ENCODE measurements at regions not wholly inside any gene's neighbourhood (a gene's known extent, or its start where the extent isn't known, plus 50 kb on each side); places are given as distances from the start of the nearest gene placed in this dataset.
"Not testable (repeated sequence)": the region's sequence is repeated elsewhere in the genome, so short reads cannot be mapped to it uniquely, and the experiment has no call there.

DNA sequence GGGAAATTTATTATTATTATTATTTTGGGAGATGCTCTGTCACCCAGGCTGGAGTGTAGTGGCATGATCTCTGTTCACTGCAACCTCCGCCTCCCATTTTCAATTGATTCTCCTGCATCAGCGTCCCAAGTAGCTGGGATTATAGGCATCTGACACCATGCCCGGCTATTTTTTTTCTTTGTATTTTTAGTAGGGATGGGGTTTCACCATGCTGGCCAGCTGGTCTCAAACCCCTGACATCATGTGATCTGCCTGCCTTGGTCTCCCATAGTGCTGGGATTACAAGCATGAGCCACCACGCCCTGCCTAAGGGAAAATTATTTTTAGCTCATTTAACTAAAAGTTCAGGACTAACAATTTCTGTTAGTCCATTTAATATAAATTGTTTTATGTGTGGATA lies 109.2 kb upstream of the SESTD1 start:
- TF ChIP-seq ESRRG (CRISPR knock-in tag; IDR thresholded peaks at IDR 0.05) (no peak), ZNF565 (CRISPR knock-in tag; conservative IDR thresholded peaks at IDR 0.05; ENCODE audit: low read depth) (no peak), PPARA (CRISPR knock-in tag; IDR thresholded peaks at IDR 0.05; ENCODE audit: borderline replicate concordance) (no peak), TCF4 (CRISPR knock-in tag; IDR thresholded peaks at IDR 0.05; ENCODE audit: borderline replicate concordance) (no peak), ARNTL (CRISPR knock-in tag; IDR thresholded peaks at IDR 0.05; ENCODE audit: borderline replicate concordance, low read depth) (no peak), TOX (CRISPR knock-in tag; IDR thresholded peaks at IDR 0.05; ENCODE audit: borderline replicate concordance) (no peak), ZNF8 (CRISPR knock-in tag; IDR thresholded peaks at IDR 0.05) (no peak)
- TF ChIP-seq, protein P1, sequence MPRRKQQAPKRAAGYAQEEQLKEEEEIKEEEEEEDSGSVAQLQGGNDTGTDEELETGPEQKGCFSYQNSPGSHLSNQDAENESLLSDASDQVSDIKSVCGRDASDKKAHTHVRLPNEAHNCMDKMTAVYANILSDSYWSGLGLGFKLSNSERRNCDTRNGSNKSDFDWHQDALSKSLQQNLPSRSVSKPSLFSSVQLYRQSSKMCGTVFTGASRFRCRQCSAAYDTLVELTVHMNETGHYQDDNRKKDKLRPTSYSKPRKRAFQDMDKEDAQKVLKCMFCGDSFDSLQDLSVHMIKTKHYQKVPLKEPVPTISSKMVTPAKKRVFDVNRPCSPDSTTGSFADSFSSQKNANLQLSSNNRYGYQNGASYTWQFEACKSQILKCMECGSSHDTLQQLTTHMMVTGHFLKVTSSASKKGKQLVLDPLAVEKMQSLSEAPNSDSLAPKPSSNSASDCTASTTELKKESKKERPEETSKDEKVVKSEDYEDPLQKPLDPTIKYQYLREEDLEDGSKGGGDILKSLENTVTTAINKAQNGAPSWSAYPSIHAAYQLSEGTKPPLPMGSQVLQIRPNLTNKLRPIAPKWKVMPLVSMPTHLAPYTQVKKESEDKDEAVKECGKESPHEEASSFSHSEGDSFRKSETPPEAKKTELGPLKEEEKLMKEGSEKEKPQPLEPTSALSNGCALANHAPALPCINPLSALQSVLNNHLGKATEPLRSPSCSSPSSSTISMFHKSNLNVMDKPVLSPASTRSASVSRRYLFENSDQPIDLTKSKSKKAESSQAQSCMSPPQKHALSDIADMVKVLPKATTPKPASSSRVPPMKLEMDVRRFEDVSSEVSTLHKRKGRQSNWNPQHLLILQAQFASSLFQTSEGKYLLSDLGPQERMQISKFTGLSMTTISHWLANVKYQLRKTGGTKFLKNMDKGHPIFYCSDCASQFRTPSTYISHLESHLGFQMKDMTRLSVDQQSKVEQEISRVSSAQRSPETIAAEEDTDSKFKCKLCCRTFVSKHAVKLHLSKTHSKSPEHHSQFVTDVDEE (CRISPR knock-in tag; IDR thresholded peaks at IDR 0.05), result no peak
- TF ChIP-seq, protein P2, sequence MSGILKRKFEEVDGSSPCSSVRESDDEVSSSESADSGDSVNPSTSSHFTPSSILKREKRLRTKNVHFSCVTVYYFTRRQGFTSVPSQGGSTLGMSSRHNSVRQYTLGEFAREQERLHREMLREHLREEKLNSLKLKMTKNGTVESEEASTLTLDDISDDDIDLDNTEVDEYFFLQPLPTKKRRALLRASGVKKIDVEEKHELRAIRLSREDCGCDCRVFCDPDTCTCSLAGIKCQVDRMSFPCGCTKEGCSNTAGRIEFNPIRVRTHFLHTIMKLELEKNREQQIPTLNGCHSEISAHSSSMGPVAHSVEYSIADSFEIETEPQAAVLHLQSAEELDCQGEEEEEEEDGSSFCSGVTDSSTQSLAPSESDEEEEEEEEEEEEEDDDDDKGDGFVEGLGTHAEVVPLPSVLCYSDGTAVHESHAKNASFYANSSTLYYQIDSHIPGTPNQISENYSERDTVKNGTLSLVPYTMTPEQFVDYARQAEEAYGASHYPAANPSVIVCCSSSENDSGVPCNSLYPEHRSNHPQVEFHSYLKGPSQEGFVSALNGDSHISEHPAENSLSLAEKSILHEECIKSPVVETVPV (CRISPR knock-in tag; IDR thresholded peaks at IDR 0.05), result no peak
- TF ChIP-seq, protein P3, sequence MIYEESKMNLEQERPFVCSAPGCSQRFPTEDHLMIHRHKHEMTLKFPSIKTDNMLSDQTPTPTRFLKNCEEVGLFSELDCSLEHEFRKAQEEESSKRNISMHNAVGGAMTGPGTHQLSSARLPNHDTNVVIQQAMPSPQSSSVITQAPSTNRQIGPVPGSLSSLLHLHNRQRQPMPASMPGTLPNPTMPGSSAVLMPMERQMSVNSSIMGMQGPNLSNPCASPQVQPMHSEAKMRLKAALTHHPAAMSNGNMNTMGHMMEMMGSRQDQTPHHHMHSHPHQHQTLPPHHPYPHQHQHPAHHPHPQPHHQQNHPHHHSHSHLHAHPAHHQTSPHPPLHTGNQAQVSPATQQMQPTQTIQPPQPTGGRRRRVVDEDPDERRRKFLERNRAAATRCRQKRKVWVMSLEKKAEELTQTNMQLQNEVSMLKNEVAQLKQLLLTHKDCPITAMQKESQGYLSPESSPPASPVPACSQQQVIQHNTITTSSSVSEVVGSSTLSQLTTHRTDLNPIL (CRISPR knock-in tag; IDR thresholded peaks at IDR 0.05; ENCODE audit: low read depth), result no peak
- ATAC-seq, result no peak

DNA sequence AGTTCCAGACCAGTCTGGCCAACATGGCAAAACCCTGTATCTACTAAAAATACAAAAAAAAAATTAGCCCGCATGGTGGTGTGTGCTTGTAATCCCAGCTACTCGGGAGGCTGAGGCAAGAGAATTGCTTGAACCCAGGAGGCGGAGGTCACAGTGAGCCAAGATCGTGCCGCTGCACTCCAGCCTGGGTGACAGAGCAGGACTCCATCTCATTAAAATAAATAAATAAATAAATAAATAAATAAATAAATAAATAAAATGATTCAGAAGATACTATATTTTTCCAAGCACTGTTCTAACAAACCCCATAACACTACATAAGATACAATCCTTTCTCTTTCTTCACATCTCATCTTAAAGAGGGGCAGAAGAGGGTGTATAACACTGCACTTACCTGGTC lies 100.9 kb upstream of the SESTD1 start:
- not testable (repeated sequence) for ATAC-seq

DNA sequence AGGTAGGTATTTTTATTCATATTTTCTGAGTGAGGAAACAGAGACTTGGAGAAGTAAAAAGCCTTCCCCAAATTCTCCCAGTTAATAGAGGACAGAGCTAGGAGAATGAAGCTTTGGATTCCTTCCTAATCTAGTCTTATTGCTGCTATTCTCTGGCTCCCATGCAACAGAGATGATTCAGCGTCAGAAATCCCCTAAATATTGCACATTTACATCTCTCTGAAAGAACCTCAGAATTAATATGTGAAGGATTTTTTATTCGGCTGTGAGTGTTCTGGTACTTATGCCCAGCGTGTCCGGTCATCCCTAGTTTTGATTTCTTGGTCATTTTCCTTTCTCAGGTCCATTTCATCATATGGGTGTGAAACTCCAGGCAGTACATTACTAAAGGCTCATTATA lies 91.2 kb upstream of the SESTD1 start:
- no peak for TF ChIP-seq ZC3H10 (CRISPR knock-in tag; IDR thresholded peaks at IDR 0.05)
- TF ChIP-seq PPARA (CRISPR knock-in tag; IDR thresholded peaks at IDR 0.05; ENCODE audit: borderline replicate concordance), result no peak
- no peak for TF ChIP-seq OSR1 (CRISPR knock-in tag; IDR thresholded peaks at IDR 0.05)
- TF ChIP-seq, protein P4, sequence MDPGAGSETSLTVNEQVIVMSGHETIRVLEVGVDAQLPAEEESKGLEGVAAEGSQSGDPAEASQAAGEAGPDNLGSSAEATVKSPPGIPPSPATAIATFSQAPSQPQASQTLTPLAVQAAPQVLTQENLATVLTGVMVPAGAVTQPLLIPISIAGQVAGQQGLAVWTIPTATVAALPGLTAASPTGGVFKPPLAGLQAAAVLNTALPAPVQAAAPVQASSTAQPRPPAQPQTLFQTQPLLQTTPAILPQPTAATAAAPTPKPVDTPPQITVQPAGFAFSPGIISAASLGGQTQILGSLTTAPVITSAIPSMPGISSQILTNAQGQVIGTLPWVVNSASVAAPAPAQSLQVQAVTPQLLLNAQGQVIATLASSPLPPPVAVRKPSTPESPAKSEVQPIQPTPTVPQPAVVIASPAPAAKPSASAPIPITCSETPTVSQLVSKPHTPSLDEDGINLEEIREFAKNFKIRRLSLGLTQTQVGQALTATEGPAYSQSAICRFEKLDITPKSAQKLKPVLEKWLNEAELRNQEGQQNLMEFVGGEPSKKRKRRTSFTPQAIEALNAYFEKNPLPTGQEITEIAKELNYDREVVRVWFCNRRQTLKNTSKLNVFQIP (CRISPR knock-in tag; IDR thresholded peaks at IDR 0.05; ENCODE audit: borderline replicate concordance, low read depth), result no peak
- no peak for TF ChIP-seq ZFP3 (CRISPR knock-in tag; IDR thresholded peaks at IDR 0.05)
- TF ChIP-seq TCF4 (CRISPR knock-in tag; IDR thresholded peaks at IDR 0.05; ENCODE audit: borderline replicate concordance), result no peak
- no peak for TF ChIP-seq ESRRG (CRISPR knock-in tag; IDR thresholded peaks at IDR 0.05)
- TF ChIP-seq ZNF565 (CRISPR knock-in tag; conservative IDR thresholded peaks at IDR 0.05; ENCODE audit: low read depth), result no peak
- TF ChIP-seq GLIS3 (CRISPR knock-in tag; IDR thresholded peaks at IDR 0.05), result no peak
- ATAC-seq, result no peak

DNA sequence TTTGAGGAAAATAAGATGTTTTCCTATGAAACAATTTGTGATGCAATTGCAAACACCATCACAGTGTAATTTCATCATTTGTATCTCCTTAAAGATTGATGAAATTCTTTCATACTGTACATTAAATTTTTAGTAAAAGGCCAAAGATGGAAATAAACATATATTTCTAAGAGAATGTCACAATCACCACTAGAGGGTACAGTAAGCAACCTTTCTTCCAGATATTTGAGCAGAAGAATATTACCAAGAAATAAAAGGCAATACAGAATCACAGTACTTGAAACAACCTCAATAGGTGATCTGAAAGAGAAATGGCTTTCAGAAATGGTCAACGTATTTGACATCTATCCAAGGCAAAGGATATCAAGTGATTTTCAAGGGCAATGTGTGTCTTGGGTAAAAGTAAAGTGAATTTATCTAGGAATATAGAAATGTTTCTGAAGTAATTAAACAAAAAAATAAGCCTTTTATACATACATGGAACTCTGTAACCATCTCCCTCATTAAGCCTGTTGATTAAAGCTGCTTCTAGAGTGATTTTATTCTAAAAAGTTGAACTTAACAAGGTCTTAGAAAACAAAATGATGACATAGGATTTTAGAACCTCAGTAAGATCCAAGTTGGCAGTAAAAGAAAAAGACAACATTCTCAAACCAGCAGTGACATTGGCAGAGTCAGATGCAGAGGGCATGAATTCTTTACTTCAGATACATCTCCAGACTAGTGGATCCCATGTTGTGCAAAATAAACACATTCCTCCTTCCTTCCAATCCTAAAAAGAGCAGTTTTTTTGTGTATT lies 90.3 kb upstream of the SESTD1 start:
- ATAC-seq, result no peak

More for the DNA sequence above, 90.3 kb upstream of the SESTD1 start:
- TF ChIP-seq, protein P4 (CRISPR knock-in tag; IDR thresholded peaks at IDR 0.05; ENCODE audit: borderline replicate concordance, low read depth), result no peak
- no peak for TF ChIP-seq ZNF8 (CRISPR knock-in tag; IDR thresholded peaks at IDR 0.05)
- no peak for TF ChIP-seq ESRRG (CRISPR knock-in tag; IDR thresholded peaks at IDR 0.05)
- TF ChIP-seq ARNTL (CRISPR knock-in tag; IDR thresholded peaks at IDR 0.05; ENCODE audit: borderline replicate concordance, low read depth), result no peak
- TF ChIP-seq PPARA (CRISPR knock-in tag; IDR thresholded peaks at IDR 0.05; ENCODE audit: borderline replicate concordance), result no peak
- TF ChIP-seq, protein P3 (CRISPR knock-in tag; IDR thresholded peaks at IDR 0.05; ENCODE audit: low read depth), result no peak
- TF ChIP-seq SNAI2 (CRISPR knock-in tag; IDR thresholded peaks at IDR 0.05), result no peak
- TF ChIP-seq ZNF70 (CRISPR knock-in tag; IDR thresholded peaks at IDR 0.05), result no peak
- no peak for TF ChIP-seq ZC3H10 (CRISPR knock-in tag; IDR thresholded peaks at IDR 0.05)
- TF ChIP-seq, protein P1 (CRISPR knock-in tag; IDR thresholded peaks at IDR 0.05), result no peak

Measured in SK-N-SH treated with all-trans-retinoic acid at 6 μM for 48 hours (cell line).